ENCODE measurements at regions not wholly inside any gene's neighbourhood (a gene's known extent, or its start where the extent isn't known, plus 50 kb on each side); places are given as distances from the start of the nearest gene placed in this dataset.

DNA sequence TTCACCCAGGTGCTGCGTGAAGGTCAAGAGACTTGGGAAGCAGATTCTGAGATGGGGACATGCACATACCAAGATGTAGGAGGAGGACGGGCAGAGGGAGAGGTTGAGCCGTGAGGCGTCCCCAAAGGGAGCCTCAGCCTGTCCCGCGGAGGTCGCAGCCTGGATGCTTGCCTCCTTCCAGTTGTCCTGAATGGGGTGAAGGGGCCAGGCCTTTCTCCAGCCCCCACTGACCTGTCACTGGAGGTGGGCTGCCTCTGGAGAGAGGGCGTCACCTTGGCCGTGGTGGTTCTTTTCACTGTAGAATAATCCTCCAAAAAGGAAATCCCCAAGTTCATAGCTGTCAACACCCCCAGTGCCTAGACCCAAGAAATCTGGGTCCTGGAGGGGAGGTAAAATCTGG lies 283.0 kb upstream of the VSTM2A start:
- H3K27me3 ChIP-seq (replicated peaks in 1 of 7) = no peaks in the 10 kb centered on the region
- no peaks in the 10 kb centered on the region for H3K36me3 ChIP-seq
- H3K4me3 ChIP-seq = no peak overlapping the region
- WGBS, 5 donors = 83 to 96% (median 89%) methylated on average over 9 of the region's 9 CpGs
- no peaks in the 10 kb centered on the region for H3K4me1 ChIP-seq
- no peak for DNase-seq
- H3K27ac ChIP-seq = no peak overlapping the region
- TF ChIP-seq POLR2A (IDR thresholded peaks at IDR 0.05) = no peak
- TF ChIP-seq, protein P1, sequence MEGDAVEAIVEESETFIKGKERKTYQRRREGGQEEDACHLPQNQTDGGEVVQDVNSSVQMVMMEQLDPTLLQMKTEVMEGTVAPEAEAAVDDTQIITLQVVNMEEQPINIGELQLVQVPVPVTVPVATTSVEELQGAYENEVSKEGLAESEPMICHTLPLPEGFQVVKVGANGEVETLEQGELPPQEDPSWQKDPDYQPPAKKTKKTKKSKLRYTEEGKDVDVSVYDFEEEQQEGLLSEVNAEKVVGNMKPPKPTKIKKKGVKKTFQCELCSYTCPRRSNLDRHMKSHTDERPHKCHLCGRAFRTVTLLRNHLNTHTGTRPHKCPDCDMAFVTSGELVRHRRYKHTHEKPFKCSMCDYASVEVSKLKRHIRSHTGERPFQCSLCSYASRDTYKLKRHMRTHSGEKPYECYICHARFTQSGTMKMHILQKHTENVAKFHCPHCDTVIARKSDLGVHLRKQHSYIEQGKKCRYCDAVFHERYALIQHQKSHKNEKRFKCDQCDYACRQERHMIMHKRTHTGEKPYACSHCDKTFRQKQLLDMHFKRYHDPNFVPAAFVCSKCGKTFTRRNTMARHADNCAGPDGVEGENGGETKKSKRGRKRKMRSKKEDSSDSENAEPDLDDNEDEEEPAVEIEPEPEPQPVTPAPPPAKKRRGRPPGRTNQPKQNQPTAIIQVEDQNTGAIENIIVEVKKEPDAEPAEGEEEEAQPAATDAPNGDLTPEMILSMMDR (IDR thresholded peaks at IDR 0.05 in 8 of 11, conservative IDR thresholded peaks at IDR 0.05 in 3 of 11) = no peak
- no peak for TF ChIP-seq POLR2AphosphoS5 (IDR thresholded peaks at IDR 0.05)
- H3K9me3 ChIP-seq = peaks cover 0 to 50% (median 21%) of the 10 kb centered on the region in 8 donors
- intact Hi-C loops (cut with DNase I; ENCODE audit: low total_unique reads) = no loop called here

DNA sequence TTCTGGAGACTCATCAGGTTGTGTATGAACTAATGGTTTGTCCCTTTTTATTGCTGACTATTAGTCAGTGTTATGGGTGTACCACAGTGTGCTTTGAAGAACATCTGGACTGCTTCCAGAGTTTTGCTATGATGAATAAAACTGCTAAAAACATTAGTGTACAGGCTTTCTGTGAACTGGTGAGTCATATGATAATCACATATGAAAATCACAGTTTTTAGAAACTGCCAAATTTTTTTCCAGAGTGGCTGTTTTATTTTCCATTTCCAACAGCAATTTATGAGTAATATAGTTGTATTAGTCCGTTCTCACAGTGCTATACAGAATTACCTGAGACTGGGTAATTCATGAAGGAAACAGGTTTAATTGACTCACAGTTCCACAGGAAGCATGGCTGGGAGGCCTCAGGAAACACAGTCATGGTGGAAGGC lies 281.2 kb upstream of the VSTM2A start:
- H3K36me3 ChIP-seq = no peaks in the 10 kb centered on the region
- no peak overlapping the region for H3K4me3 ChIP-seq
- H3K9me3 ChIP-seq = peaks cover 0 to 52% (median 26%) of the 10 kb centered on the region in 8 donors
- TF ChIP-seq POLR2AphosphoS5 (IDR thresholded peaks at IDR 0.05) = no peak
- TF ChIP-seq POLR2A (IDR thresholded peaks at IDR 0.05) = no peak
- TF ChIP-seq, protein P1 (IDR thresholded peaks at IDR 0.05 in 8 of 11, conservative IDR thresholded peaks at IDR 0.05 in 3 of 11) = no peak
- no peaks in the 10 kb centered on the region for H3K4me1 ChIP-seq
- intact Hi-C loops (cut with DNase I; ENCODE audit: low total_unique reads) = no loop called here
- DNase-seq = no peak
- no peak overlapping the region for H3K27ac ChIP-seq
- no peaks in the 10 kb centered on the region for H3K27me3 ChIP-seq (replicated peaks in 1 of 7)
- WGBS, 5 donors = 51 to 65% (median 52%) methylated on average over 1 of the region's 1 CpG

DNA sequence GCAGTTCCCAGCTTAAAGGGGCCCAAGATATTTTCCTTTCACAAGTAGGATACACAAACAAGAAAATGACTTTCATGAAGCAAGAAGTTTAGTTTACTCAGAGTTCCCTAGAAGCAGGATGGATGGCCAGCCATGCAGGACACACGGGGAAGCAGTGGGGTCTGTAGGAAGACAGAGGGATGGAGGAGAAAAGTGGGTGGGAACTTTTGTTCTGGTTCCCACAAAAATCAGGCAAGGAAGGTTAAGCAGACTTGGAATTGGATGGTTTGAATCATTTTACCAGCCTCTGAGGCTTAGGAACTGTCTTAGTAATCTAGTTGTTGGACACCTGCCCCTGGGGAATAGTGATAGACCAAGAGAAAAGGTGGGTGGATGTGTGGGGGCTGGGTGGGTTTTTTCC lies 263.3 kb upstream of the VSTM2A start:
- Histone ChIP-seq H3K27me3 (replicated peaks in 1 of 7) (no peaks in the 10 kb centered on the region), H3K9me3 (peaks cover 0 to 61% (median 41%) of the 10 kb centered on the region in 8 donors), H3K36me3 (no peaks in the 10 kb centered on the region), H3K4me3 (no peak overlapping the region), H3K4me1 (no peaks in the 10 kb centered on the region), H3K27ac (no peak overlapping the region)
- WGBS, 5 donors = 23 to 43% (median 29%) methylated on average over 1 of the region's 1 CpG
- no peak for TF ChIP-seq POLR2A (IDR thresholded peaks at IDR 0.05)
- TF ChIP-seq, protein P1 (IDR thresholded peaks at IDR 0.05 in 8 of 11, conservative IDR thresholded peaks at IDR 0.05 in 3 of 11) = no peak
- no peak for TF ChIP-seq POLR2AphosphoS5 (IDR thresholded peaks at IDR 0.05)
- DNase-seq = no peak
- intact Hi-C loops (cut with DNase I; ENCODE audit: low total_unique reads) = no loop called here

DNA sequence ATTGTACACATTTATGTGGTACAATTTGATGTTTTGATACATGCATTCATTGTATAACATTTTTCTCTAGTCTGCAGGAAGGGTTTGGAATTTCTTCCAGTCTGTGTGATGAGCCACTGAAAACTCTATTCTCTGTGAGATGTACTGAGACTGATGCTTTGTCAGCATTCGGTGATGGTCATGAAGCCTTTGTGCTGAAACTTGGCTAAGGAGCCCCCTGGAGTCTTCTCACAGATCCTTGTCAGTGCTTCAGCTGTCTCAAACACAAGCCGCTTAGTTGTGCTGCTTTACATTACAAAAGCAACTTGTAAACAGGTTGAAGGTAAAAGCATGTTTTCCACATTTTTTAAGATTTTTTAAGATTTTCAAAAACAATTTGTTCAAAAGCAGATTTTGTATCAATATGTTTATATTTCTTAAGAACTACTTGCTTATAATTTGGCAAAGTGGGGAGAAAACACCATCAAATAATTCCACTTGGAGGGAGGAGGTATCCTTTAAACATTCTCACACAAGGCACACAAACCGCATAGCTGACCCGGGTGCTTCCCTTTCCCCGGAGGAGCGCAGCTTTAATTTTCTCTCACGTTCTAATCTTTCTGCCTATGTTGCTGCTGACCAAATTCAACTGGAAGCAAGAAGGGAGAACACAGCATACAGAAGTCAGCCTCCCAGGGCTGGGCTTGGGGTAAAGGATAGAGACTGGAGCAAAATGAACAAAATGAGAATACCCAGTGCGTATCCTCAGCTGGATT lies 249.8 kb upstream of the VSTM2A start:
- intact Hi-C loops (cut with DNase I; ENCODE audit: low total_unique reads) = no loop called here
- WGBS, 5 donors = 34 to 38% (median 36%) methylated on average over 8 of the region's 8 CpGs
- Histone ChIP-seq H3K9me3 (peaks cover 0 to 47% (median 32%) of the 10 kb centered on the region in 8 donors), H3K36me3 (no peaks in the 10 kb centered on the region), H3K27me3 (replicated peaks in 1 of 7) (no peaks in the 10 kb centered on the region), H3K4me3 (no peak overlapping the region), H3K27ac (no peak overlapping the region), H3K4me1 (no peaks in the 10 kb centered on the region)
- no peak for TF ChIP-seq POLR2AphosphoS5 (IDR thresholded peaks at IDR 0.05)
- TF ChIP-seq POLR2A (IDR thresholded peaks at IDR 0.05) = no peak
- TF ChIP-seq, protein P1 (IDR thresholded peaks at IDR 0.05 in 8 of 11, conservative IDR thresholded peaks at IDR 0.05 in 3 of 11) = no peak
- DNase-seq = no peak

Measured in spleen (tissue), 11 donors.